ENCODE measurements at regions not wholly inside any gene's neighbourhood (a gene's known extent, or its start where the extent isn't known, plus 50 kb on each side); places are given as distances from the start of the nearest gene placed in this dataset.
"Not testable (repeated sequence)": the region's sequence is repeated elsewhere in the genome, so short reads cannot be mapped to it uniquely, and the experiment has no call there.

DNA sequence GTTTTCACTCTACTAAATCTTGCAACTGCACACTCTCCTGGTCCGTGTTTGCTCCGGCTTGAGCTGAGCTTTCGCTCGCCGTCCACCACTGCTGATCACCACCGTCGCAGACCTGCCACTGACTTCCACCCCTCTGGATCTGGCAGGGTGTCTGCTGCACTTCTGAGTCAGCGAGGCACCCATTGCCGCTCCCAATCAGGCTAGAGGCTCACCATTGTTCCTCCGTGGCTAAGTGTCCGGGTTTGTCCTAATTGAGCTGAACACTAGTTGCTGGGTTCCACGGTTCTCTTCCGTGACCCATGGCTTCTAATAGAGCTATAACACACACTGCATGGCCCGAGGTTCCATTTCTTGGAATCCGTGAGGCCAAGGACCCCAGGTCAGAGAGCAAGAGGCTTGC lies 98.6 kb upstream of the GPR6 start:
- ATAC-seq (ENCODE audit: insufficient read depth, low FRiP score) (no peak), DNase-seq (no peak)
- H3K36me3 ChIP-seq (ENCODE audit: control insufficient read depth in 4 of 4, insufficient read depth in 4 of 4, low read length in 4 of 4) = no peaks in the 10 kb centered on the region
- H3K9ac ChIP-seq (ENCODE audit: insufficient read depth in 1 of 2, low read length in 2 of 2) = no peak overlapping the region
- 93 to 98% methylated on average over 15 of the region's 15 CpGs for WGBS, 2 donors
- TF ChIP-seq, protein P1, sequence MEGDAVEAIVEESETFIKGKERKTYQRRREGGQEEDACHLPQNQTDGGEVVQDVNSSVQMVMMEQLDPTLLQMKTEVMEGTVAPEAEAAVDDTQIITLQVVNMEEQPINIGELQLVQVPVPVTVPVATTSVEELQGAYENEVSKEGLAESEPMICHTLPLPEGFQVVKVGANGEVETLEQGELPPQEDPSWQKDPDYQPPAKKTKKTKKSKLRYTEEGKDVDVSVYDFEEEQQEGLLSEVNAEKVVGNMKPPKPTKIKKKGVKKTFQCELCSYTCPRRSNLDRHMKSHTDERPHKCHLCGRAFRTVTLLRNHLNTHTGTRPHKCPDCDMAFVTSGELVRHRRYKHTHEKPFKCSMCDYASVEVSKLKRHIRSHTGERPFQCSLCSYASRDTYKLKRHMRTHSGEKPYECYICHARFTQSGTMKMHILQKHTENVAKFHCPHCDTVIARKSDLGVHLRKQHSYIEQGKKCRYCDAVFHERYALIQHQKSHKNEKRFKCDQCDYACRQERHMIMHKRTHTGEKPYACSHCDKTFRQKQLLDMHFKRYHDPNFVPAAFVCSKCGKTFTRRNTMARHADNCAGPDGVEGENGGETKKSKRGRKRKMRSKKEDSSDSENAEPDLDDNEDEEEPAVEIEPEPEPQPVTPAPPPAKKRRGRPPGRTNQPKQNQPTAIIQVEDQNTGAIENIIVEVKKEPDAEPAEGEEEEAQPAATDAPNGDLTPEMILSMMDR (IDR thresholded peaks at IDR 0.05; ENCODE audit: control extremely low read depth, extremely low read depth) = no peak
- no peak overlapping the region for H3K27ac ChIP-seq (ENCODE audit: low read depth in 1 of 2, low read length in 1 of 2)
- no peaks in the 10 kb centered on the region for H3K27me3 ChIP-seq (ENCODE audit: control insufficient read depth in 3 of 3, insufficient read depth in 3 of 3, low read length in 2 of 3)
- H3K9me3 ChIP-seq (ENCODE audit: control insufficient read depth in 4 of 4, insufficient read depth in 3 of 4, low read length in 3 of 4) = peaks cover 0 to 2% (median 0%) of the 10 kb centered on the region in 4 donors
- H3K4me1 ChIP-seq (ENCODE audit: control insufficient read depth in 5 of 5, insufficient read depth in 5 of 5, low read length in 5 of 5) = no peaks in the 10 kb centered on the region
- H3K4me3 ChIP-seq = no peak overlapping the region

DNA sequence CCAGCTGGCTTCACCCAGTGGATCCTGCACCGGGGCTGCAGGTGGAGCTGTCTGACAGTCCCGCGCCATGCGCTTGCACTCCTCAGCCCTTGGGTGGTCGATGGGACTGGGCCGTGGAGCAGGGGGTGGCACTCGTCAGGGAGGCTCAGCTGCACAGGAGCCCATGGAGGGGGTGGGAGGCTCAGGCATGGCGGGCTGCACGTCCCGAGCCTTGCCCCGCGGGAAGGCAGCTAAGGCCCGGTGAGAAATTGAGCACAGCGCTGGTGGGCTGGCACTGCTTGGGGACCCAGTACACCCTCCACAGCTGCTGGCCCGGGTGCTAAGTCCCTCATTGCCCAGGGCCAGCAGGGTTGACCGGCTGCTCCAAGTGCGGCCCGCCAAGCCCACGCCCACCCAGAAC lies 97.0 kb upstream of the GPR6 start:
- H3K9ac ChIP-seq (ENCODE audit: insufficient read depth in 1 of 2, low read length in 2 of 2); DNase-seq; H3K4me1 ChIP-seq (ENCODE audit: control insufficient read depth in 5 of 5, insufficient read depth in 5 of 5, low read length in 5 of 5); H3K4me3 ChIP-seq; H3K9me3 ChIP-seq (ENCODE audit: control insufficient read depth in 4 of 4, insufficient read depth in 3 of 4, low read length in 3 of 4); H3K27ac ChIP-seq (ENCODE audit: low read depth in 1 of 2, low read length in 1 of 2); H3K27me3 ChIP-seq (ENCODE audit: control insufficient read depth in 3 of 3, insufficient read depth in 3 of 3, low read length in 2 of 3); ATAC-seq (ENCODE audit: insufficient read depth, low FRiP score); H3K36me3 ChIP-seq (ENCODE audit: control insufficient read depth in 4 of 4, insufficient read depth in 4 of 4, low read length in 4 of 4): not testable (repeated sequence)
- WGBS, 2 donors = 97% methylated on average over 18 to 19 of the region's 19 CpGs

DNA sequence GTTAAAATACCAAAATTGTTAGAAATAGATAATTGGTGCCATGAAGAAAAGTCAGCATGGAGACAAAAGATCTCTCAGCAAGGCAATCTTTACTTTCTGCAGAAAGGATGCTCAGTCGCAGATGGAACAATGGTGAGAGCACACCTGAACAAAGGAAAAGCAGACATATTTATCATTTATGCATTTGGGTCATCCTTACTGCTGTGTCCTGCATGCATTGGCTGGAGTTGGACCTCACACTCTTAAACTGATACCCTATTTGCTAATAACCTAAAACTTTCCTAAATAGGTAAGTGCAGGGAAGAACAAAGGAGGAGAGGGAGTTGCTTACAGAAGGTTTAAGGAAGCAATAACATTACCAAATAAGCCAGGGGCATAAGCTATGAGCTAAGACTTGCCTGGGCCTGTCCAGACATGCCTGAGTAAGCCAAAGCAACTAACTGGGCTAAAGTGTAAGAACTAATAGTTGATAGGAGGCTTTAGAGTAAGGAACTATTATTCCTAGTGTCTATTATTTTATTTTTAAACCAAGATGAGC lies 96.1 kb upstream of the GPR6 start:
- WGBS, 2 donors = 89 to 100% methylated on average over 1 of the region's 1 CpG
- not testable (repeated sequence) for H3K36me3 ChIP-seq (ENCODE audit: control insufficient read depth in 4 of 4, insufficient read depth in 4 of 4, low read length in 4 of 4); ATAC-seq (ENCODE audit: insufficient read depth, low FRiP score); H3K4me1 ChIP-seq (ENCODE audit: control insufficient read depth in 5 of 5, insufficient read depth in 5 of 5, low read length in 5 of 5); H3K9me3 ChIP-seq (ENCODE audit: control insufficient read depth in 4 of 4, insufficient read depth in 3 of 4, low read length in 3 of 4); DNase-seq; H3K9ac ChIP-seq (ENCODE audit: insufficient read depth in 1 of 2, low read length in 2 of 2); H3K27ac ChIP-seq (ENCODE audit: low read depth in 1 of 2, low read length in 1 of 2); H3K27me3 ChIP-seq (ENCODE audit: control insufficient read depth in 3 of 3, insufficient read depth in 3 of 3, low read length in 2 of 3); H3K4me3 ChIP-seq

DNA sequence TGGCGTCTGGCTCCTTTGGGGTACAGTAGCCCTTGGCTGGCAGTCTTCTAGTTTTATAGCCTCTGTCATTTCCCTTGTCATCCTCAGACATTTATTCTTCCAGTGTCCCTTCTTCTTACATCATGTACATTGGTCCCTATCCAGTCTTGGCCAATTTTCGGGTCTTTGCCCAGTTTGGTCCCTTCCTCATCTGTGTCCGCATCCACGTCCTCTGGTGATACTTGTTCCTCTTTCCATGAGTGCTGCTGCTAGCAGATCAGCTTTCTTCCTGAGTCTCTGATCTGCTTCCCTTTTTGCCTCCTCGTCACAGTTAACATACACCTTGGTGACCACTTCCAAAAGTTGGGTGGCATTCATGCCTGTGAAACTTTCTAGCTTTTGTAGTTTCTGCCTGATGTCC lies 86.2 kb upstream of the GPR6 start:
- WGBS, 2 donors = 43 to 66% methylated on average over 5 of the region's 5 CpGs

More for the DNA sequence above, 86.2 kb upstream of the GPR6 start:
- Histone ChIP-seq H3K36me3 (ENCODE audit: control insufficient read depth in 4 of 4, insufficient read depth in 4 of 4, low read length in 4 of 4) (no peaks in the 10 kb centered on the region), H3K9ac (ENCODE audit: insufficient read depth in 1 of 2, low read length in 2 of 2) (no peak overlapping the region), H3K4me1 (ENCODE audit: control insufficient read depth in 5 of 5, insufficient read depth in 5 of 5, low read length in 5 of 5) (peaks cover 0 to 8% (median 0%) of the 10 kb centered on the region in 5 donors), H3K9me3 (ENCODE audit: control insufficient read depth in 4 of 4, insufficient read depth in 3 of 4, low read length in 3 of 4) (peaks cover 0 to 6% (median 0%) of the 10 kb centered on the region in 4 donors), H3K27ac (ENCODE audit: low read depth in 1 of 2, low read length in 1 of 2) (peak overlapping the region in 1 of 2 donors; percentile 32), H3K4me3 (no peak overlapping the region), H3K27me3 (ENCODE audit: control insufficient read depth in 3 of 3, insufficient read depth in 3 of 3, low read length in 2 of 3) (no peaks in the 10 kb centered on the region)
- DNase-seq (no peak), ATAC-seq (ENCODE audit: insufficient read depth, low FRiP score) (peak; percentile 60)
- TF ChIP-seq, protein P1 (IDR thresholded peaks at IDR 0.05; ENCODE audit: control extremely low read depth, extremely low read depth) = no peak
